ENCODE measurements at regions not wholly inside any gene's neighbourhood (a gene's known extent, or its start where the extent isn't known, plus 50 kb on each side); places are given as distances from the start of the nearest gene placed in this dataset.

GRCh38 chr16:6031102-6031501 lies 933.5 kb upstream of the EEF2KMT start:
- TF ChIP-seq, protein P1, sequence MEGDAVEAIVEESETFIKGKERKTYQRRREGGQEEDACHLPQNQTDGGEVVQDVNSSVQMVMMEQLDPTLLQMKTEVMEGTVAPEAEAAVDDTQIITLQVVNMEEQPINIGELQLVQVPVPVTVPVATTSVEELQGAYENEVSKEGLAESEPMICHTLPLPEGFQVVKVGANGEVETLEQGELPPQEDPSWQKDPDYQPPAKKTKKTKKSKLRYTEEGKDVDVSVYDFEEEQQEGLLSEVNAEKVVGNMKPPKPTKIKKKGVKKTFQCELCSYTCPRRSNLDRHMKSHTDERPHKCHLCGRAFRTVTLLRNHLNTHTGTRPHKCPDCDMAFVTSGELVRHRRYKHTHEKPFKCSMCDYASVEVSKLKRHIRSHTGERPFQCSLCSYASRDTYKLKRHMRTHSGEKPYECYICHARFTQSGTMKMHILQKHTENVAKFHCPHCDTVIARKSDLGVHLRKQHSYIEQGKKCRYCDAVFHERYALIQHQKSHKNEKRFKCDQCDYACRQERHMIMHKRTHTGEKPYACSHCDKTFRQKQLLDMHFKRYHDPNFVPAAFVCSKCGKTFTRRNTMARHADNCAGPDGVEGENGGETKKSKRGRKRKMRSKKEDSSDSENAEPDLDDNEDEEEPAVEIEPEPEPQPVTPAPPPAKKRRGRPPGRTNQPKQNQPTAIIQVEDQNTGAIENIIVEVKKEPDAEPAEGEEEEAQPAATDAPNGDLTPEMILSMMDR (IDR thresholded peaks at IDR 0.05) = no peak
- no peak for TF ChIP-seq POLR2A (IDR thresholded peaks at IDR 0.05)
